Activated T-helper 9 cell treated with anti-CD3 and anti-CD28 coated beads, Interleukin-2, amount 50 U/mL, for 16 hours (primary cell): ENCODE measurements at regions not wholly inside any gene's neighbourhood (a gene's known extent, or its start where the extent isn't known, plus 50 kb on each side); places are given as distances from the start of the nearest gene placed in this dataset.

Experiments used
- DNase-seq: peaks from one replicate; pipeline ENCODE4 v3.0.0-alpha.2; 2020; ENCODE audit warnings: low read depth

GRCh38 chr11:79894111-79894510, 453.3 kb upstream of the TENM4 start:
- no peak for DNase-seq

- no peak for DNase-seq
Measured at GRCh38 chr11:79890272-79890671, 449.4 kb upstream of the TENM4 start.

GRCh38 chr11:79864882-79865281, 424.1 kb upstream of the TENM4 start:
- no peak for DNase-seq

- DNase-seq: no peak
Measured at GRCh38 chr11:79860336-79860735, 419.5 kb upstream of the TENM4 start.

GRCh38 chr11:79857377-79858214, 416.8 kb upstream of the TENM4 start:
- no peak for DNase-seq

- no peak for DNase-seq
Measured at GRCh38 chr11:79852176-79852575, 411.3 kb upstream of the TENM4 start.

GRCh38 chr11:79845002-79845709, 404.3 kb upstream of the TENM4 start:
- no peak for DNase-seq

- no peak for DNase-seq
Measured at GRCh38 chr11:79834015-79834414, 393.2 kb upstream of the TENM4 start.

- DNase-seq: no peak
Measured at GRCh38 chr11:79830446-79830845, 389.6 kb upstream of the TENM4 start.

- DNase-seq: no peak
Measured at GRCh38 chr11:79829891-79830290, 389.1 kb upstream of the TENM4 start.

- no peak for DNase-seq
Measured at GRCh38 chr11:79822766-79823165, 381.9 kb upstream of the TENM4 start.

- no peak for DNase-seq
Measured at GRCh38 chr11:79813551-79813950, 372.7 kb upstream of the TENM4 start.

- no peak for DNase-seq
Measured at GRCh38 chr11:79809487-79809886, 368.7 kb upstream of the TENM4 start.

GRCh38 chr11:79807506-79807905, 366.7 kb upstream of the TENM4 start:
- no peak for DNase-seq

- DNase-seq: no peak
Measured at GRCh38 chr11:79796704-79797103, 355.9 kb upstream of the TENM4 start.

GRCh38 chr11:79794484-79795393, 353.9 kb upstream of the TENM4 start:
- no peak for DNase-seq

GRCh38 chr11:79794057-79794456, 353.2 kb upstream of the TENM4 start:
- no peak for DNase-seq

- DNase-seq: no peak
Measured at GRCh38 chr11:79786961-79787360, 346.1 kb upstream of the TENM4 start.

- DNase-seq: no peak
Measured at GRCh38 chr11:79783833-79784232, 343.0 kb upstream of the TENM4 start.

GRCh38 chr11:79768343-79768742, 327.5 kb upstream of the TENM4 start:
- no peak for DNase-seq

- DNase-seq: no peak
Measured at GRCh38 chr11:79762279-79762921, 321.6 kb upstream of the TENM4 start.

- DNase-seq: no peak
Measured at GRCh38 chr11:79758325-79758724, 317.5 kb upstream of the TENM4 start.
